DMS153 (cell line): ENCODE measurements at regions not wholly inside any gene's neighbourhood (a gene's known extent, or its start where the extent isn't known, plus 50 kb on each side); places are given as distances from the start of the nearest gene placed in this dataset.

ENCODE experiments used
- DNase-seq: peaks from one replicate; lab custom pipeline; 2025; lab: John Stamatoyannopoulos, UW

DNA sequence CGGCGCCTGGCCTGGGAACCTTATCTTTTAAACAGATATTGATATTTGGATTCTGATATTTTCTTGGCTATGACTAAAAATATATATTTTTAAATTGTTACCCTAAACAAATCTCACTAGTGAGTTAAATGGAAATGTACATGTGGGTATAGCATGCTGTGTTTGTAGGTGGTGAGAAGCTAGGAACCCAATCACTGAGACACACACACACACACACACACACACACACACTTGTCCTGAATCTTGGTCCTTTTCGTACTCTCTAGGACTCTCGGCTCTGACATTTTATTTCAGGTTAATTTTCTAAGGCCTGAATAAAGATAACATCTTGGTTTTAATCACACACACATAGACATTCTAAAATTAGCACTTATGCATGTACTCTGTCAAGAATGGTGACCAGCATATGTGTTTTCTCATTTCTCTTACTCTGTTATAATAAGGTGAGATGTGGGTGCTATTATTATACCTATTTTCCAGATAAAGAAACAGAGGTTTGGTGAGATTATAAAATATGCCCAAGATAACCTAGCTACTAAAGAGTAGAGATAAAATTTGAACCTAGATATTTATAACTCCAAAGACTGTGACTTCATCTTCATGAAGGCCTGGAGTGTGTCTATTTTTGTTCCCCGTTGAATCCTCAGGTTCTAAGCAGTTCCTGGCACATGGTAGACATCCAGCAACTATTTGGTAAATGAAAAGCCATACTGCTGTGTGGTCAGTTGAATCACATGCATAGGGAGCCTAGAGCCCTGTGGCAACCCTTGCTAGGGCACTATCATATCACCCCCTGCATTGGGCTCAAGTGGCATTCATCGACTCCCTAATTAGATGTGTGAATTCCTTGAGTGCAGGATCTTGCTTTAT, 85.0 kb upstream of the RAB3GAP2 start:
- DNase-seq = no peak

DNA sequence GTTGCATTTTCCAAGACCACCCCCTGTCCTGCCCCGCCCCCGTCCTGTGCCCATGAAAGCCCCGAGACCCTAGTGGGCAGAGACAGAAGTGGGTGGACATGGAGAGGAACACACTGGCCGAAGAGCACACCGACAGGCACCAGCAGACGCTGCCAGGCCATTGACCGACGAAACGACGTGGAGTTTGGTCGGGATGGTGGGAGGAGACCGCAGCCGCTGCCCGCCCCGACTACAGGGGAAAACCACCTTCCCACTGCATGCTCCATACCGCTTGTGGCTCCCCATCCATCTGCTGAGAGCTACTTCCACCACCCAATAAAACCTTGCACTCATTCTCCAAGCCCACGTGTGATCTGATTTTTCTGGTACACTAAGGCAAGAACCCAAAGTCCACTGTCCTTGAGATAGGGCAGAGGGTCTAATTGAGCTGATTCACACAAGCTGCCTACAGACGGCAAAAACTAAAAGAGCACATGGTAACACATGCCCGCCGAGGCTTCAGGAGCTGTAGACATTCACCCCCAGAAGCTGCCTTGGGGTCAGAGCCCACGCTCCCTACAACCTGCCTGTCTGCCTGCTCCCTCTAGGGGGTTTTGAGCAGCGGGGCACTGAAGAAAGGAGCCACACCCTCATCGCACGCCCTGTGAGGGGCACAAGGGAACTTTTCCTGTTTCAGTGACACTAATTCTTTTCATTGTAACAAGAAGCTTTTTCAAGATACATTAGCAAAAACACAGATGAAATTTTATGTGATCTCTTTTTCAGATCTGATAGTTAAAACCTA, 81.2 kb upstream of the RAB3GAP2 start:
- DNase-seq = no peak

DNA sequence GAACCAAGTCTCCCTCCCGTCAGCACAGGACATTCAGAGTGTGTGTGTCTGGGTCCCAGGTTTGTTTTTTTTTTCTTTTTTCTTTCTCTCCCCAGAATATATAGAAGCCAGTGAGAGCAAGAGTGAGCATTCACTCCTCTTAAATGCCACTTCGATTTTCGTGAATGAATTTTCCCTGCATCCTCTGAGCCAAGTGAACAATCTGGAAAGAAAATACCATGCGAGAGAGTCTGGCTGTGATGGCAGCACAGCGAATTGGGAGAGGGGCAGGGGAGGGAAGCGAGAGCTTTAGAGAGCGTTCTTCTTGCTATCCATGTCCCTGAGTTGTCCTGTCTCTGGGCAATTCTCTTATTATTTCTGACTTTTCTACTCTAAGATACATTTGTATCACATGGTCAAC, 76.0 kb upstream of the RAB3GAP2 start:
- no peak for DNase-seq

GRCh38 chr1:220347654-220348175, 75.5 kb upstream of the RAB3GAP2 start:
- no peak for DNase-seq

DNA sequence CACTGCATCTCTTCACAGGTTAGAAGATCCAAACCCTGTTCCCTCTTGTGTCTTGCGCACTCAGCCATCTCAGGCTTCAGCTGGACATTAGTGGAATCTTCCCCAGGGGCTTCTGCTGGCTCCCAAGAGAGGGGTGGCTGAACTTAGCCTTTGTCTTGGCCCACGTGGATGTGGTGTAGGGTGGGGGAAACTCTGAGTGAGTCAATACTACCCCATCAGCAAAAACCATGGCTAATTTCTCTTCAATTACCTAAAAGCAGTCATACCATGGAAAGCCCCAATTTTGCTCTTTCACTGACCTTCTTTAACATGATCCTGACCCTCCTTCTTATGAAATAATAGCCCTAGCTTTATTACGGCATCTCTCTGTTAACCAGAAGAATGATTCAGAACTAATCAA, 72.5 kb upstream of the RAB3GAP2 start:
- no peak for DNase-seq

GRCh38 chr1:220342853-220343252, 70.6 kb upstream of the RAB3GAP2 start:
- DNase-seq = no peak

- no peak for DNase-seq
Measured at GRCh38 chr1:220341126-220341525, 68.9 kb upstream of the RAB3GAP2 start.

- DNase-seq = no peak
Measured at GRCh38 chr1:220339581-220339980, 67.3 kb upstream of the RAB3GAP2 start.

GRCh38 chr1:220338759-220339158, 66.5 kb upstream of the RAB3GAP2 start:
- DNase-seq = no peak

DNA sequence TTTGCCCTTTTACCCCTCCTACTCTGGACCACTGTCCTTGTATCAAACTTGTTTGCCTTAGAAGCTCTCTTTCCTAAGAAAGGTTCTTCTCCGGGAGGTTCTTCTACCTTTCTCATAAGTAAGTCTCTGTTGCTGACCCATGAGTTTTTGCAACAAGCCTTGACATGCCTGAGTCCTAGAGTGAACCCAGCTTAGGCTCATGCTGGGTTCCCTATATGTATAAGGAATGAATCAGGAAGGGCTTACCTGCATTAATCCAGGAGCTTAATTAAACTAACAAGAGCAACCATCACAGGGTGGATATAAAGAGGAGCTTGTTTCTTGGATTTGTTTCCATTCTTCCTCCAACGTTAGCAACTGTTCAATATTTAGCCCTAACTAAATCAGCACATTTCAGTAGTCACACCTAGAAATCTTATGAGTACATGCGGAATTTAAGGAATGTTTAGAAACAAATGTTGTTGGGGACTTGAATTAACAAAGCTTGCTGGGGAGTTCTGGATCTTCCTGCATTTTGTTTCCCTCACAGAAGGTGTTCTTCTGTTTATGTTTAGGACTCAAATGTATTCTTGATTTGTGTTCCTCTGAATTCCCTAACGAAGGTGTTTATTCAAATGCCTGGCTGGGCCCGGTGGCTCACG, 64.3 kb upstream of the RAB3GAP2 start:
- no peak for DNase-seq

DNA sequence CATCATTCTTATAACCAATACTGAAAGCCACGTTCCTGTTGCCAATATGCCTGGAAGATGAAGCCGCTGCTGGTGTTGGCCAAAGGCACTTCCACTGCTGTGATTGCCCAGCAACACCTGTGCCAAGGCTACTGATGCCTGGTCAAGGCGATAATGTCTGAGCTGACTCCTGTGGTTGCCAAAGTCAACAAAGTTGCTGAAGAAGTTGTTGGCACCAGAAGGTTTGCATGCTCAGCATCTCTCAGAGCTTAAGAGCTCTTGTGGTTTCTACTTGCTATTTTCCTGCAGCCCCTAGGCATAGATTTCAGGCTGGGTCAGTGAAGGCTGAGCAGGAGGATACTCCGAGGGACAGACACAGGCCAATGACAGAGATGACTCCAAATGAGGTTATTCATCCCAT, 63.4 kb upstream of the RAB3GAP2 start:
- DNase-seq = no peak

DNA sequence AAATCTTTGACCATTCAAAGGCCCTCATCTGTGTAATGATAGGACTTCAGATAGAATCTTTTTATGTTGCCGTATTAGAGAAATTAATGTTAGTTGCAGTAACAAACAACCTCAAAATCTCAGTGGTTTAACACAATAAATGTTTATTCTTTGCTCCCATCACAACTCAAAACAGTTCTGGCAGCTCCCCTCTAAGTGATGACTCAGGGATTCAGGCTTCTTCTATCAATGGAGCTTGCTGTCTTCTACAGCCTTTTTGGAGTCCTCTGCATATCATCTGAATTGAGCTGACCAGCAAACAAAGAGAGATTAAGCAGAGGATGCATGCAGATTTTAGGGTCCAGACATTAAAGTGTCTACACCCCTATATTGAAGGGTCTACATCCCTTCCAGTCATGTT, 59.1 kb upstream of the RAB3GAP2 start:
- DNase-seq = no peak

GRCh38 chr1:220330265-220330664, 58.0 kb upstream of the RAB3GAP2 start:
- no peak for DNase-seq

DNA sequence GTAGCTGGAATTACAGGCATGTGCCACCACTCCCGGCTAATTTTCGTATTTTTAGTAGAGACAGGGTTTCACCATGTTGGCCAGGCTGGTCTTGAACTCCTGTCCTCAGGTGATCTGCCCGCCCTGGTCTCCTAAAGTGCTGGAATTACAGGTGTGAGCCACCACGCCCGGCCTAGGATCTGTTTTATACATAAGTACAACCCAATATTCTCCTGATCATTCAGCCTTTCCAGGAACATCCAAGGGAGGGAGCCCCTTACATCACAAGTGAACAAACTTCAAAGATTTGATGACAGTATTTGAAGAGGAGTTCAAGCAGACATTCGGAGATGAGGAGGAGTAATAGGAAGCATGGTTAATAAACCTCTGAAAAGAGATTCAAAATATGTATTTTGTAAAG, 54.9 kb upstream of the RAB3GAP2 start:
- DNase-seq = no peak

- no peak for DNase-seq
Measured at GRCh38 chr1:220326578-220326977, 54.3 kb upstream of the RAB3GAP2 start.

- no peak for DNase-seq
Measured at GRCh38 chr1:220325306-220325995, 53.2 kb upstream of the RAB3GAP2 start.

DNA sequence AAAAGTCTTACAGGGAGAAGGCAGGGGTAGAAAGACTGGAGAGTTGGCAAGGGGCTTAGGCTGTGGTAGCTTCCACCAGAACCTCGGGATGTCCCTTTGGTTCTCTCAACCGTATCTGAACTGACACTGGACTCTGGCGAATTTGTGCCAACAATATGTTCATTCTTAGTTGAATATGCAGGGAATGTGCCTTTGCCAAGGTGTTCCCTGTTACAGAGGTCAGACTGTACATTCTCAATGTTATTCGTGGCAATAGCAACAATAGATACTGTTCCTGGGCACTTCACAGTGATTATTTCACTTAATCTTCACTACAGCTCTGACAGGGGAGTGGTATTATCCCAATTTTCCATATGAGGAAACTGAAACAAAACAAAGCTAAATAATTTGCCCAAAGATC, 51.5 kb upstream of the RAB3GAP2 start:
- no peak for DNase-seq

- DNase-seq = no peak
Measured at GRCh38 chr1:220322570-220322969, 50.3 kb upstream of the RAB3GAP2 start.
